ENCODE measurements at regions not wholly inside any gene's neighbourhood (a gene's known extent, or its start where the extent isn't known, plus 50 kb on each side); places are given as distances from the start of the nearest gene placed in this dataset.

DNA sequence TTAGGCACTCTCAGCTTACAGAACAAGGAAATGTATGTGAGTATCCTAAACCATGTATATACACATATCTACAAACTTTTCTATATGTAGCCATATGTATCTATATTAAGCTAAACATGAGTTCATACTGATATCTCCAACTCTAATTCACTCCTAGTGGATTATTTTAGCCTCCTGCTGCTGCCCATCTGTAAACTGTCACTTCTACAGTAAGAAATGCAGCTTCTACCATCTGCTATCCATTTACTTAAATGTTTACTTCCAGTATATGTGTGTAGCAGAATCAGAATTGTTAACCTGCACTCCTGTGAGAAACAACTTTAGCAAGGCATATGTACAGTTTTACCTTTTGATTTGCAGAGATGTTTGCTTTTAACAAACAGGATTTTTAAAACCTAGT is 478.5 kb upstream of the CBLB start:
- no peak for TF ChIP-seq SPI1 (IDR thresholded peaks at IDR 0.05; ENCODE audit: borderline replicate concordance, low read depth)
- TF ChIP-seq, protein P1, sequence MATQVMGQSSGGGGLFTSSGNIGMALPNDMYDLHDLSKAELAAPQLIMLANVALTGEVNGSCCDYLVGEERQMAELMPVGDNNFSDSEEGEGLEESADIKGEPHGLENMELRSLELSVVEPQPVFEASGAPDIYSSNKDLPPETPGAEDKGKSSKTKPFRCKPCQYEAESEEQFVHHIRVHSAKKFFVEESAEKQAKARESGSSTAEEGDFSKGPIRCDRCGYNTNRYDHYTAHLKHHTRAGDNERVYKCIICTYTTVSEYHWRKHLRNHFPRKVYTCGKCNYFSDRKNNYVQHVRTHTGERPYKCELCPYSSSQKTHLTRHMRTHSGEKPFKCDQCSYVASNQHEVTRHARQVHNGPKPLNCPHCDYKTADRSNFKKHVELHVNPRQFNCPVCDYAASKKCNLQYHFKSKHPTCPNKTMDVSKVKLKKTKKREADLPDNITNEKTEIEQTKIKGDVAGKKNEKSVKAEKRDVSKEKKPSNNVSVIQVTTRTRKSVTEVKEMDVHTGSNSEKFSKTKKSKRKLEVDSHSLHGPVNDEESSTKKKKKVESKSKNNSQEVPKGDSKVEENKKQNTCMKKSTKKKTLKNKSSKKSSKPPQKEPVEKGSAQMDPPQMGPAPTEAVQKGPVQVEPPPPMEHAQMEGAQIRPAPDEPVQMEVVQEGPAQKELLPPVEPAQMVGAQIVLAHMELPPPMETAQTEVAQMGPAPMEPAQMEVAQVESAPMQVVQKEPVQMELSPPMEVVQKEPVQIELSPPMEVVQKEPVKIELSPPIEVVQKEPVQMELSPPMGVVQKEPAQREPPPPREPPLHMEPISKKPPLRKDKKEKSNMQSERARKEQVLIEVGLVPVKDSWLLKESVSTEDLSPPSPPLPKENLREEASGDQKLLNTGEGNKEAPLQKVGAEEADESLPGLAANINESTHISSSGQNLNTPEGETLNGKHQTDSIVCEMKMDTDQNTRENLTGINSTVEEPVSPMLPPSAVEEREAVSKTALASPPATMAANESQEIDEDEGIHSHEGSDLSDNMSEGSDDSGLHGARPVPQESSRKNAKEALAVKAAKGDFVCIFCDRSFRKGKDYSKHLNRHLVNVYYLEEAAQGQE (IDR thresholded peaks at IDR 0.05; ENCODE audit: insufficient replicate concordance, low read depth), result no peak
- TF ChIP-seq GABPA (IDR thresholded peaks at IDR 0.05; ENCODE audit: low read depth), result no peak
- TF ChIP-seq, protein P2, sequence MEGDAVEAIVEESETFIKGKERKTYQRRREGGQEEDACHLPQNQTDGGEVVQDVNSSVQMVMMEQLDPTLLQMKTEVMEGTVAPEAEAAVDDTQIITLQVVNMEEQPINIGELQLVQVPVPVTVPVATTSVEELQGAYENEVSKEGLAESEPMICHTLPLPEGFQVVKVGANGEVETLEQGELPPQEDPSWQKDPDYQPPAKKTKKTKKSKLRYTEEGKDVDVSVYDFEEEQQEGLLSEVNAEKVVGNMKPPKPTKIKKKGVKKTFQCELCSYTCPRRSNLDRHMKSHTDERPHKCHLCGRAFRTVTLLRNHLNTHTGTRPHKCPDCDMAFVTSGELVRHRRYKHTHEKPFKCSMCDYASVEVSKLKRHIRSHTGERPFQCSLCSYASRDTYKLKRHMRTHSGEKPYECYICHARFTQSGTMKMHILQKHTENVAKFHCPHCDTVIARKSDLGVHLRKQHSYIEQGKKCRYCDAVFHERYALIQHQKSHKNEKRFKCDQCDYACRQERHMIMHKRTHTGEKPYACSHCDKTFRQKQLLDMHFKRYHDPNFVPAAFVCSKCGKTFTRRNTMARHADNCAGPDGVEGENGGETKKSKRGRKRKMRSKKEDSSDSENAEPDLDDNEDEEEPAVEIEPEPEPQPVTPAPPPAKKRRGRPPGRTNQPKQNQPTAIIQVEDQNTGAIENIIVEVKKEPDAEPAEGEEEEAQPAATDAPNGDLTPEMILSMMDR (IDR thresholded peaks at IDR 0.05; ENCODE audit: insufficient read depth, low read length), result no peak
- no peak for TF ChIP-seq POLR2AphosphoS5 (IDR thresholded peaks at IDR 0.05; ENCODE audit: low read depth)
- no peak overlapping the region for H3K4me3 ChIP-seq (replicated peaks; ENCODE audit: insufficient read depth, low read length)
- H3K27ac ChIP-seq (replicated peaks), result no peak overlapping the region
- no peak for DNase-seq (ENCODE audit: low read depth in 1 of 2, low spot score in 1 of 2)
- H3K27me3 ChIP-seq (ENCODE audit: insufficient read depth, poor library complexity, severe bottlenecking), result no peaks in the 10 kb centered on the region

DNA sequence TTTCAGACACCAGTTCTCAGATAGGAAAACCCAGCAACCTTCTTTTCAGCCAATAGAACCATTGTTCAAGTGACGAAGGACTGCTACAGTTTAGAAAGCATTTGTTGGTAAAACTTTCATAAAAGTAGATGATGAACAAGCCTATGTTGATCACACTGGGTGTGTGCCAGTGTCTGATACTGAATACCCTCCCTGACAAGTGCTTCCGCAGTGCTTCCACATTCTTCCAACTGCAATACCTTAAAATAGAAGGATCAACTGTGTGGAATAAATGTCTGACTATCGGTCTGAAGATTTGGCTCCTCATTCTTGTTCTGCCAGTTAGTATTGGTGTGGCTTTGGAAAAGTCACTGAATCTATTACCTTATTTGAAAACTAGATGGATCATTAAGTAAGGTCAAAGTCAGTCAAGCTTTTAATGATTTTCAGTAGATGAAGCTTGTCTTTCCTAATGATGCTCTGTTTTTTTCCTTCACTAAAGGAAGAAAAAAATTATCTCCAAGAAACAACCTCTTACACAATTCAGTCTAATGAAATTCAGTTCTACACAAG is 479.4 kb upstream of the CBLB start:
- Histone ChIP-seq H3K4me3 (replicated peaks; ENCODE audit: insufficient read depth, low read length) (no peak overlapping the region), H3K27ac (replicated peaks) (no peak overlapping the region), H3K27me3 (ENCODE audit: insufficient read depth, poor library complexity, severe bottlenecking) (no peaks in the 10 kb centered on the region)
- DNase-seq (ENCODE audit: low read depth in 1 of 2, low spot score in 1 of 2), result no peak
- no peak for TF ChIP-seq POLR2AphosphoS5 (IDR thresholded peaks at IDR 0.05; ENCODE audit: low read depth)
- no peak for TF ChIP-seq GABPA (IDR thresholded peaks at IDR 0.05; ENCODE audit: low read depth)
- TF ChIP-seq, protein P1 (IDR thresholded peaks at IDR 0.05; ENCODE audit: insufficient replicate concordance, low read depth), result no peak

DNA sequence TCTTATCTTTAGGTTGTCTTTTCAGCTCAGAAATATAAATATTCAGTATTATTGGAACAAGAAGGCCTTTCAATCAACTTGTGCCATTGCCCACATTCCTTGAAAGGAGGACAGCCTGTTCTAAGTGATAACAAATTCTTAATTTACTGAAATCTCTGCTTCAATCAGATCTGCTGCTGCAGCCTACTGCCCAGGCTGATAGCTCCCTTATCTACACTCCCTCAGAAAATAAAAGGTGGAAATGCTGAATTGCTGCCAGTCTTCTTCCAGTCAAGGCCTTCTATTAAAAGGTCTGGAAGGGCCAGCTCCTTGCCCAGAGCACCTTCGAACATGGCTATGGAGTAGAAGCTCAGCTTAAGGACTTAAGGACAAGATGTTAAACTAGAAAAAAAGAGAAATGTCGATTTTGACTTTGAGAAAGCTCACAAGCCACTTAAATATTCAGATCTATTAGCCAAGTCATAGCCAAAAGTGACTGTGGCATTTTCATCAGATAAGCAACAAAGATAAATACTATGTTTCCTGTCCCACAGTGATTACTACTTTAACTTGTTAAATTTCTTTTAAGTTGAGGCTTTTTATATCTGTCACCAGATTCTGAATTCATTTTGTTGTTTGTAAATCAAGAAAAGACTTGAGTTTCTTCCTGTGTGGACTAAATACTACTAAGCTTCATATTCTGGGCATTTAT is 480.5 kb upstream of the CBLB start:
- Histone ChIP-seq H3K4me3 (replicated peaks; ENCODE audit: insufficient read depth, low read length) (no peak overlapping the region), H3K27ac (replicated peaks) (no peak overlapping the region), H3K27me3 (ENCODE audit: insufficient read depth, poor library complexity, severe bottlenecking) (no peaks in the 10 kb centered on the region)
- DNase-seq (ENCODE audit: low read depth in 1 of 2, low spot score in 1 of 2), result no peak
- TF ChIP-seq, protein P2 (IDR thresholded peaks at IDR 0.05; ENCODE audit: insufficient read depth, low read length), result no peak
- TF ChIP-seq GABPA (IDR thresholded peaks at IDR 0.05; ENCODE audit: low read depth) (no peak), SPI1 (IDR thresholded peaks at IDR 0.05; ENCODE audit: borderline replicate concordance, low read depth) (no peak), POLR2AphosphoS5 (IDR thresholded peaks at IDR 0.05; ENCODE audit: low read depth) (no peak)
- TF ChIP-seq, protein P1 (IDR thresholded peaks at IDR 0.05; ENCODE audit: insufficient replicate concordance, low read depth), result no peak

Measured in HL-60 (cell line).